GM21360 (cell line): ENCODE measurements at regions not wholly inside any gene's neighbourhood (a gene's known extent, or its start where the extent isn't known, plus 50 kb on each side); places are given as distances from the start of the nearest gene placed in this dataset.
"Not testable (repeated sequence)": the region's sequence is repeated elsewhere in the genome, so short reads cannot be mapped to it uniquely, and the experiment has no call there.

Source experiments
- ATAC-seq: cut with Tn5 transposase; IDR thresholded peaks from one replicate; pipeline ENCODE4 v1.9.1; 2021; ENCODE audit warnings: mild to moderate bottlenecking, moderate library complexity; ENCODE audit not compliant: unreplicated experiment

DNA sequence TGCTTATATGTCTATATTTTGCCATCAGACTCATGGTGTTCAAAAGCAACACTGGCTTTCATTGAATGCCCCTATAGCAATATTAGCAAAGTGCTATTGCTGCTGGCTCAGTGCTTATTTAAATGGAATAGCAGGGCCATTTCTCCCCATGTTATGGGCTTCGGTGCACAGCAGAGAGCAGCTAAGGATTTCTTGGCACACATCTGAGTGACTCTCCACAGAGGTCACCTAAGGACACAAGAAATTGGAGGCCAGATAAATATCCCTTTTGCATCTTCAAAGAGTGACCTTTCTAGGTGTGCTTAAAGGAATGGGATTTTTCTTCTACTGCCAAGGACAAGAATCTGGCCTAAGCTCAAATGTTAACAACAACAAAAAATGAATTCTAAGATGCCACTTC, 751.8 kb downstream of the CDH11 start:
- ATAC-seq = no peak

DNA sequence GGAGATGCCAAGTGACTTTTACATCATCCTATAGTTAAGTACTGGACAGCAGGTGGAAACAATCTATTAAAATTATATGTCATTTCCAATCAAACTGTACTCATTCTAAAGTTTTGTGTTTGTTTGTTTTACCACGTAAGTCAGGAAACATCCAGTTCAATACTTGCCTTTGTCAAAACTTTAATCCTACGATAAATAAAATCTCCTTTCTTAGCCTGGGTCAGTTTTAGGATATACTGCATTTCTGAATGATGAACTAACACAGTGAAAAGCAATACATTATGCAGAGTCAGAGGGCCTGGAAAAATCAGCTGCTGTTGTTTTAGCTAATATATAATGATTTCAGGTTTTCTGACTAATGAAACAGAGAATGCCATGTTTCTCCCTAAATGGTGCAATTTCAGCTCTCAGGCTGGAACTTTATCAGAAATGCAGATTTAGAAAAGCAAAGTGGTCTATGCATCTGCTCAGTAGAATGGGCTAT, 756.4 kb downstream of the CDH11 start:
- no peak for ATAC-seq

DNA sequence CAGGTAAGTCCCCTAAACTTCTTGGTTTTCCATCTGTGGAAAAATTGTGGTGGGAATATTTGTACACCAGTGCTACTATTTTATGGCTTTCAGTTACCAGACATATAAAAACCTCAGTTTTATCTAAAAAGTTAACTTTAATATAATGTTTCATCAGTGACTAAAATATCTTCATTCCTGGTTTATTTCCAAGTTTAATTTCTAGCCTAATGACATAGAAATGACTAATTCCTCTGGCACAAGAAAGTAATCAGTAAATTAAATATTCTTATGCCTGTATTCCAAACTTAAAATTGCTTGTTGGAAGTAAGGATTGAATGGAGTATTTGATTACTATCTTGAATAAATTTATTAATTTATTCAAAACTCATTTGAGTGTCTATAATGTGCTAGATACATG, 757.0 kb downstream of the CDH11 start:
- no peak for ATAC-seq

DNA sequence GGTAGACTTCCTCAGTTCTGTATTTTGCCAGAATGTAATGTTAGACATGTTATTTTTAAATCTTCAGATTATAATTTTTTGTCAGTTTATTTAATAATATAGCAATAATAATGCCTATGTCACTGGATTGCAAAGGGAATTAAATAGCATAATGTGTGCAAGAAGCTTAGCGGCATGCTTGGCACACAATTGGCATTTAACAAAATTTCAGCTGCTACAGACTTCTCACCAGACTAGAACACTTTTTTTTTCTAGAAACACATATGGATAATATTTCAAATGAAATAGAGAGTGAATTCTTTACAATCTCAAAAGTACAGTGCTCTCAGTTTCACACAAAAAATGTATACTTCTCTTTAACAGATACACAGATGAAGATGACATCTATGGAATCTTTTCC, 757.4 kb downstream of the CDH11 start:
- no peak for ATAC-seq

DNA sequence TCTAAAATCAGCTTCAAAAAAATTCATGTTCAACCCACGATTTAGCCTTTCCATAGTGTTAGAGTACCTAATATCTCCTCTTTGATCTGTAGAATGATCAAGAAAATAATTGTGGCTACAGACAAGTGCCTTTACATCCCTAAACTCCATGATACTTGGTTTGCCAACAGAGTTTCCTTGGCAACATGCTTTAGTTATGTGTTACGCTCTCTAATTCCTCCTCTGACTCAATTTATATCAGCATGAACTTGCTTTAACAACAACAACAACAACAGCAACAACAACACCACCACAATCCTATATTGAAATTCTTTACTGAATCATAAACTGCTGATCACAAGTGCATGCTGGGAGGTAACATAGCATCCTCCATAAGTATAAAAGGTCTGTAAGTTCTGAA, 757.8 kb downstream of the CDH11 start:
- no peak for ATAC-seq

DNA sequence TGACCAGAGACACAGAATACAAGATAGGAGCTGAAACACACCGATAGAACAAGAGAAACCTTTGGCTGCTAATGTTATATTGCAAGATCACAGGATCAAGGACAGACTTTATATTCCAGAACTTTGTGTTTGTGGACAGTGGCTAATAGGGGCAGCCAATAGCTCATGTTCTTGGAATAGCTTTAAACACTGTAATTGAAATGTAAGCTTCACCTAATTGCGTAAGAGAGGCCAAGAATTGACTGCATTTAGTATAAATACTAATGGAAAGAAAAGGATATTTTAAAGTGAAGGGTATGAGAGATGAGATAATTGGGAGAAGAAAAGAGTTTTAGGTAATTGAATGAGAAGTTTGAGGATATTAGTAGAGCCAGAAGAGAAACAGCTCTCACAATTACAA, 758.8 kb downstream of the CDH11 start:
- ATAC-seq = no peak

DNA sequence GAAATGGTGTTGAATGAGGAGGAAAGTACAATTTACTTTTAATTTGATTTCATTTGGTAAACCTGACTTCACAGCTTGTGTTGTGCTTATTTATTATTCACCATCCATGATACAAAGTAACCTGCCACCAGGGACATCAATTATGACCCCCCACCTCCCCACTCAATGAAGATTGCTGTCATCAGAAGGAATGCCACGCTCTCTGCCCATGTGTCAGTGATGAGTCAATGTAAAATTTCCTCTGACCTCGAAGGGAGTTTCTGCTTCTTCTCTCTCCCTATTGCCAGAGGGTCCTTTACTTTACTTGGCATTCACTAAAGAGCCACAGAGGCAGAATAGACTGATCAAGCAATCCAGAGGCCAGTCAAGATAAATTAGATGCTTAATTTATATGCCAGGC, 759.7 kb downstream of the CDH11 start:
- no peak for ATAC-seq

DNA sequence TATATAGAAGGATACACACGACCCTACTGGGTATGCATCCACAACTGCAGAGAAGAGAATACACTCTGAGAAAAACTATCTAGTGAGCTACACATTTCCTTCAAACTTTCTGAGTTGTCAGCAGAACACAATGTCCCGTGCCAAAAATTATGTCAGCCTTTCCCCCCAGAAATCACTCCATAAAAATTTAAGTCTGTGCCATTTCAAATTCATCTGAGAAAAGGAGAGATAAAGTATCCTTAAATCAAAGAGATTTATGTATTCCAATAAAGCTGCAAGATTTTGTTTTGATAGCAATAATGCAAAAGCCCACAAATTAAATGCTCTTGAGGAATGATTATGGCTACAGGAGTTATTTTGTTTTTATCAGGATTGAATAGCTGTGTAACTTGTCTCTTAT, 760.1 kb downstream of the CDH11 start:
- no peak for ATAC-seq

DNA sequence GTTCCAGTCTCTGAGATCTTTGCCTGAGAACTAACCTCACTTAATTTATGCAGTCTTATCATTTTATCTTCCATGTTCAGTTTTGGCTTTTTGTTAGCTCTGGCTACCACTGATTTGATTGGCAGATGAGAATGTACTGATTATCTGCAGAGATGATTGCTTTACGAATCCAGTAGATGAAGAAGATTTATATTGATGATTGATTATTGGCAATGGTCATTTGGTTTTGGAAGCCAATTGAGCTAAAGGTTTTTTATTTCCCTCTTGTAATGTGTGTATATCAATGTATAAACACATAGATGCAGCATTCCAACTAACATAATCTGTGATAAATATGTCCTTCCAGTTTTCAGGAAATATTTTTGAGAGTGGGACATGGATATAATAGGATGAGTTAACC, 763.6 kb downstream of the CDH11 start:
- no peak for ATAC-seq

DNA sequence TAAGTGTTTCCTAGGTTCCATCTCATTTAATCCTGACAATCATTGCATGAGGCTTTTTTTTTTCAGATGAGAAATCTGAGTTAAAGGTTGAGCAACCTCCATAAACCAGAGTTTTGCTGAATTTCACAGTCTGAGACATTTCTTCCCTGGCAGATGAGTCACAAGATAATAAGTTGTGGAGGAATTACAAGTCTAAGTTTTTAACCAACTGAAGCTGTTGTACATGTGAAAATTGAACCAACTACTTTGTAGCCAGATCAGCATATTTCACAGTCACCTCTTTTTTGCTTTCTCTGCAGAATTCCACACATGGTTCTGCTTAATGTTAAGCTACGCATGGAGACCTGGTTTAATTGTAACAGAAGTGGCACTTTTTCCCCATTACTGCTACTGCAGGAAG, 765.6 kb downstream of the CDH11 start:
- ATAC-seq = no peak

DNA sequence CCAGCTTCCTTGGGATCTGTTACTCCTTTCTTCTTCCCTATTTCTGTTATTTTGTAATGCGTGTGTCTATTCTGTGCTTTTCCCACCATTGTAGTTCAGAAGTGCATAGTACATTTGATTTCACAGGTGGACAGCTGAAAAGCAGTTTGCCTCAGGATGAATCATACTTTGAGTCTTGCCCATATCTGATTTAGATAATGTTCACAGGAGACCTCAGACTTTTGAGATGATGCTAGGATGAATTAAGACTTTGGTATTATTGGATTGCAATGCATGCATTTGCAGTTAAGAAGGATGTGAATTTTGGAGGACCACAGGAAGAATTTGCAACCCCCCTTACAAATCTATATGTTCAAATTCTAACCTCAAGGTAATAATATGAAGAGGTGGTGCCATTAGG, 769.6 kb downstream of the CDH11 start:
- ATAC-seq = no peak

DNA sequence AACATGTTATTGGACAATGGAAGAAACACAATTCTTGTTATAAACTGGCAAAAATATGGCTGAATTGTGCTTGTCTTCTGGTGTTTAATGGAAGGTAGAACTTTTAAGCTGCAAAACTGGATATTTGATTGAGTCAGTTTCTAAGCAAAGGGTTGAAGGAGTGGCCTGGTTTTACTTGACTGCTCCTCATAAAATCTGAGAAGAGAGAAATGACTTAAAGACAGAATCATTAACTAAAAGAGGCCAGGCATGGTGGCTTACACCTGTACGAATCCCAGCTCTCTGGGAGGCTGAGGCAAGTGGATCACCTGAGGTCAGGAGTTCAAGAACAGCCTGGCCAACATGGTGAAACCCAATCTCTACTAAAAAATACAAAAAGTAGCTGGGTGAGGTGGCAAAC, 770.7 kb downstream of the CDH11 start:
- no peak for ATAC-seq

DNA sequence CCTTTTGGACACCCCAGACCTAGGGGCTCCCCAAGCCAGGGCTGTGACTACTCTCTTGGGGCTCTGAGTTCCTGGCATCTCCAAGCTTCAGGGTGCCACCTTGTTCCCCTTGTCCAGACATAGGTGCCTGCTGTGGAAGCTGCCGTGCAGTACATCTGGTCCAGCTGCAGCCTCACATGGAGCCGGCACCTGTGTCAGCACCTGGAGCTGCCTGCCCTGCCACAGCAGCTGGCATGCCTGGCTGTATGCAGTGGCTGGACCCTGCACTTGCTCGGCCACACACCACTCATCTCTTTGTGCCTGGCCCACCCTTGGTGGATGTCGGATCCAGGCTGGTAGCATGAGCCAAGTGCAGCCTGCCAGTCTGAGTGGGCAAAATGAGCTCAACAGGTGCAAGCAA, 775.8 kb downstream of the CDH11 start:
- ATAC-seq = no peak

DNA sequence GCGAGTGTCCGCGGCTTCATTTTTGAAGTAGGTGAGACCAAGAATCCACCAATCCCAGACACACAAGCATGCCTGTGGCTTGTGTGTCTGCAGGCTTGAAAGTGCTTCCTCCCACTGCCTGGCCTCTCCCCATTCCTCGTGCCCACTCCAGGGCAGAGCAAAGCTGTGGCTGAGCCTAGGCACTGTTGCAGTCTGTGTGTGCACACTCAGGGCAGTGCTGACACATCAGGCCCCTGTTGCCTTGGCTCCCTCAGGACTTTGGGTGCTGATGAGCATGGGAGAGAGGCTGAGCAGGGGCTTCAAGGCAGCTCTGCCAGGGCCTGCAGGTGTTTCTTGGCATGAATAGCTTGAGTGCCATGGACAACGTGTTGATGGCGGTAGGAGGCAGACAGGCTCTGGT, 776.7 kb downstream of the CDH11 start:
- ATAC-seq = no peak

DNA sequence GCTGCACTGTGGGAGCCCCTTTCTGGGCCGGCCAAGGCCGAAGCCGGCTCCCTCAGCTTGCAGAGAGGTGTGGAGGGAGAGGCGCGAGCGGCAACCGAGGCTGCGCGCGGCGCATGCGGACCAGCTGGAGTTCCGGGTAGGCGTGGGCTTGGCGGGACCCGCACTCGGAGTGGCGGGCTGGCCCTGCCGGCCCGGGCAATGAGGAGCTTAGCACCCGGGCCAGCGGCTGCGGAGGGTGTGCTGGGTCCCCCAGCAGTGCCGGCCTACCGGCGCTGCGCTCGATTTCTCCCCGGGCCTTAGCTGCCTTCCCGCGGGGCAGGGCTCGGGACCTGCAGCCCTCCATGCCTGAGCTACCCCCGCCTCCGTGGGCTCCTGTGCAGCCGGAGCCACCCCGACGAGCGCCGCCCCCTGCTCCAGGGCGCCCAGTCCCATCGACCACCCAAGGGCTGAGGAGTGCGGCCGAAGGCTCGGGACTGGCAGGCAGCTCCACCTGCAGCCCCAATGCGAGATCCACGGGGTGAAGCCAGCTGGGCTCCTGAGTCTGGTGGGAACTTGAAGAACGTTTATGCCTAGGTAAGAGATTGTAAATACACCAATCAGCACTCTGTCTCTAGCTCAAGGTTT, 777.9 kb downstream of the CDH11 start:
- ATAC-seq = not testable (repeated sequence)

DNA sequence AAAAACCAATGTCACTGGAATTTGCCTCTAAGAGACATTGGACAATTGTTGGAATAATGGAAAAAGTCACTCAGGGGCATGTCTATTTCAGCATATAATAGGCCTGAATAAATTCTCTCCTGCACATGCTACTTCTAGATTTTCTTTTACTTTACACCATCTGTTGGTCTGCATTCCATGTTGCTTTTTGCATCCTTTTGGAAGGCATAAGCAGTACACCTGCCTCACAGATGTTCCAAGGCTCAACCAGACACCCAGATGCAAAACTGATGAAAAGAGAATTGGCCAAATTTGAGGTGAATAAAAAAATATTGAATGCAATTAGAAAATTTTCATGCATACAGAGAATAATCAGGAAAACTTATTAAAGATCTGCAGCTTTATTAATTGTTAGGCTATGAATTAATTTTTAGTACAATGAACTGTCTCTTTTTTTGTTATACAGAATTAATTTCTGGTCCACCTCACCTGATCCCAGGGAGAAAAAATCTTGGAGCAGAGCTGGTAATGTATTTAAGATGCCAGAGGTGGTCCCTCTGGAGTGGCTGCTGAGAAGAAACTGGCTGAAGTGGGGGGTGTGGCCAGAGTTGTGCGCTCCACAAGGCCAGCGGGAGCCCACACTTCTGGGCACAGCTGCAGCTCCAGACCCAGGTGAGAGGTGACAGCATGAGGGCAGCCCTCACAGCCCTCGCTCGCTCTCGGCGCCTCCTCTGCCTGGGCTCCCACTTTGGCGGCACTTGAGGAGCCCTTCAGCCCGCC, 778.6 kb downstream of the CDH11 start:
- ATAC-seq = no peak

DNA sequence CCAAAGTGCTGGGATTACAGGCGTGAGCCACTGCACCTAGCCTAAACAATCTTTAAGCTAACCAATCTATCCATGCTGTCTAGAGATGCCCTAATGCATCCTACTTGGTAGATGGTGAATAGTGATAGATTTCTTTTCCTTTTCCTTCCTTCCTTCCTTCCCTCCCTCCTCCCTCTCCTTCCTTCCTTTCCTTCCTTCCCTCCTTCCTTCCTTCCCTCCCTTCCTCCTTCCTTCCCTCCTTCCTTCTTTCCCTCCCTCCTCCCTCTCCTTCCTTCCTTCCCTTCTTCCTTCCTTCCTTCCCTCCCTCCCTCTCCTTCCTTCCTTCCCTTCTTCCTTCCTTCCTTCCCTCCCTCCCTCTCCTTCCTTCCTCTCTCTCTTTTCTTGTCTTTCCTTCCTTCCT, 780.5 kb downstream of the CDH11 start:
- ATAC-seq = not testable (repeated sequence)

DNA sequence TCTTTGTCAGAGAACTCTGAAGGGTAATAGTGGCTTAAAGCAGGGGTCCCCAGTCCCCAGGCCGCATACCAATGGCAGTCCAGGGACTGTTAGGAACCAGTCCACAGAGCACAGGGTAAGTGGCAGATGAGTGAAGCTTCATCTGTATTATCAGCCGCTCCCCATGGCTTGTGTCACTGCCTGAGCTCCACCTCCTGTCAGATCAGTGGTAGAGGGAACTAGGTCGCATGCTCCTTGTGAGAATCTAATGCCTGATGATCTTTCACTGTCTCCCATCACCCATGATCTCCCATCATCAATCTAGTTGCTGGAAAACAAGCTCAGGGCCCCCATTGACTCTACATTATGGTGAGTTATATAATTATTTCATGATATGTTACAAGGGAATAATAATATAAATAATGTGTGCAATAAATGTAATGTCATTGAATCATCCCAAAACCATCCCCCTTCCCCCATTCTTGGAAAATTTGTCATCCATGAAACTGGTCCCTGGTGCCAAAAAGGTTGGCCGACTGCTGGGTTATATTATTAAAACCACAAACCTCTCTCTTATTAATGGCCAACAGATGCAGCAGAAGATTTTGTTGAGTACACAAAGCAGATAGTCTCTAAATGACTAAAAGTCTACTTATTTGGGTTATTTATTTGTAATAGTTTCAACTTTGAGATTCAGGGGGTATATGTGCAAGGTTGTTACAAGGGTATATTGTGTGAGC, 782.7 kb downstream of the CDH11 start:
- ATAC-seq = no peak

DNA sequence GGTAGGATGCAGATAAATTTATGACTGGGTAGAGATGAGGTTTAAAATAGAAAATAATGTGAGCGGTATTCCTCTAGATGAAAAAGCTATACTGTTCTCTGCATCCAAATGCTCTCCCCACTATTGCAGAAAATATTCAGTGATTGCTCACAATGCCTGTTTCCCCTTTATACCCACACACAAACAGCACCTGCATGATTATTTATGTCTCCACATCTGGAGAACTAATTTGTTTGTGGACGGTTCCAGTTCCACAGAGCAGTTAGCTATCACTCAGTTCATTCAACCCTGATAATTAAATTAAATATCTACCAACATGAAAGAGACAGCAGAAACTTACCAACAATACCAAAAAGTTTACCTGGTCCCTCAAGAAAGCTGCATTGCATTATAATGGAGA, 800.0 kb downstream of the CDH11 start:
- ATAC-seq = no peak

DNA sequence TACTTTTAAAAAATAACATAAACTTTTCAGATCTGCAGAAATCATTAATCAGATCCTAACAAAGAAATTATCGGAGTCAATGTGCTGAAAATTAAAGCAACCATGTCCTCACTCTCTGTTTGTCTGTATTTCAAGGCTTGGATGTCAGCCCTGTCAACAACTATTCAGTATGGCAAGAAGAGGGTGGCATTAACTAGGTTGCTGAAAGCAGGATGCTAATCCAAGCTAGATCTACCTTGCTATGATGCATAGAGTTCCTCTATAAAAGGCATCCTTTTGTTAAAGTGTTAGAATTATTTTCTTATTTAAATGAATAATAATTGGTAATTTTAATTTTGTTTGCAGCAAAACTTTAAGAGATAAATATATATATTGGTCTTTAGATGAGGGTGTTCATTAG, 800.8 kb downstream of the CDH11 start:
- ATAC-seq = no peak

DNA sequence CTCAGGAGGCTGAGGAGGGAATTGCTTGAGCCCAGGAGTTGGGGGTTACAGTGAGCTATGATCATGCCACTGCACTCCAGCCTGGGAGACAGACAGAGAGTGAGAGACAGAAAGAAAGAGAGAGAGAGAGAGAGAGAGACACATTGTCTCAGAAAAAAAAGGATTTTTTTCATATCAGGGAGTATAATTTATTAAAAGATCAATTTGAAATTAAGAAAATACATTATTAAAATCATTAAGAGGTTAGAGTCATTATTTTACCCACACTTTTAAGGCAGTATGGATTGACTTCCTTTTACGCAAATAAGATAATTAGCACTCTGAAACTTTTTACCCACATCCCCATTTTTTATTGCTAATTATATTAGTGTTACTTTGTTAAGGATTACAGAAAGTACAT, 804.3 kb downstream of the CDH11 start:
- ATAC-seq = no peak

DNA sequence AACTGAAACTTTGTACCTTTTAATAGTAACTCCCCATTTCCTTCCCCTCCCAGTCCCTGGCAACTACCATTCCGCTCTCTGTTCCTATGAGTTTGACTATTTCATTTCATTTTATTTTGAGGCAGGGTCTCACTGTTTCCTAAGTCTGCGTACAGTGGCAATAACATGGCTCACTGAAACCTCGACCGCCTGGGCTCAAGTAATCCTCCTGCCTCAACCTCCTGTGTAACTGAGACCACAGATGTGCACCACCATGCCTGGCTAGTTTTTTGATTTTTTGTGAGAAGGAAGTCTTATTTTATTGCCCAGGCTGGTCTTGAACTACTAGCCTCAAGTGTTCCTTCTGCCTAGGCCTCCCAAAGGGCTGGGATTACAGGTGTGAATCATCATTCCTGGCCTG, 808.1 kb downstream of the CDH11 start:
- ATAC-seq = no peak
